ENCODE measurements at regions not wholly inside any gene's neighbourhood (a gene's known extent, or its start where the extent isn't known, plus 50 kb on each side); places are given as distances from the start of the nearest gene placed in this dataset.

DNA sequence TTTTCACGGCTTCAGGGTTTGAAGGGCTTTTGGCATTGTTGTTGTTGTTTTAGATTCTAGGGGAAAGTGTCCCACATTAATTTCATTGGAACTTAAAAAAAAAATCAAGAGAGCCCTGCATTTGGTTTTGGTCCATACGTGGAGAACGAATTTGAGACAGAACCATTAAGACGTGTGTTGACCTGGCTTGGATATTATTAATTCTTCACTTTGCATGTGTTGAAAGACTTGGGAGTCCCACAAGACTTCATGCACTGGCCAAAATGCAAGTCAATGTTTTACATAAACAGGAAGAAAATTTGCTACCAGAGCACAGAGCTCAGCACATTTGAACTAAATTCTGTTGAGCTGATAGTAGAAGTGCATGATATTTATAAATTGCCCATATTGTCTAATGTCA is 761.2 kb upstream of the ACVR2A start:
- no peak overlapping the region for H3K9ac ChIP-seq (ENCODE audit: low read depth, low read length)
- no peaks in the 10 kb centered on the region for H3K36me3 ChIP-seq (ENCODE audit: insufficient read depth, low read length)
- H3K9me3 ChIP-seq (ENCODE audit: control insufficient read depth, insufficient read depth, low read length) = no peaks in the 10 kb centered on the region
- H3K4me1 ChIP-seq (ENCODE audit: insufficient read depth, low read length) = no peaks in the 10 kb centered on the region

DNA sequence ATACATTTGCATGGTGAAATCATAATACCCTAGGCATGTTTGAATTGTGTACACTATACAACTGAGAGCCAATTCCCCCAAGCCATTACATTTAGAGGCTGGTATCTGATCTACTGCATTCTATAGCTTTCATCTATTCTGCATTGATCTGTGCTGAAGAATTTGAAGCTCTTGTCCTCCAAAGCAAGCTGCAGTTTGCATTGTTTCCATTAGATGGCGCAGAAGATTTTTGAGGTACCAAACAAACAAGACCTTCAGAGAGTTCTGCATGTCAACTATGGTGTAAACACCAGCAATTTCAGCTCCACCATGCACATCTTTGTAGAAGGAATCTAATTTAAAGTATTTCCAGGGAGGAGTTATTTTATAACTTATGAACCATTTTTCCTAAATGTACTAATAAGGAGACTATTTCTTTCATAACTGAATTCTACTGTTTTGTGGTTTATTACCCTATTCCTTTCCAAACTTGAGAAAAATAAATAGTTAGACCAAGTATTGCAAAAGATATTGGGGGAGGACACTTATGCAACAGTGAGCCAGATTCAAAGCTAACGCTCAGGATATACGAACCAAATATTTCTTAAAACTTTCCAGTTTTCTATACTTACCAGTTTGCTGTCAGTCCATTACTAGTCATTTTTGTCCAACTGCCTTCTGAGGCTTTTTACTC is 761.8 kb upstream of the ACVR2A start:
- H3K36me3 ChIP-seq (ENCODE audit: insufficient read depth, low read length) = no peaks in the 10 kb centered on the region
- no peak overlapping the region for H3K9ac ChIP-seq (ENCODE audit: low read depth, low read length)
- no peaks in the 10 kb centered on the region for H3K9me3 ChIP-seq (ENCODE audit: control insufficient read depth, insufficient read depth, low read length)
- H3K4me1 ChIP-seq (ENCODE audit: insufficient read depth, low read length) = no peaks in the 10 kb centered on the region

DNA sequence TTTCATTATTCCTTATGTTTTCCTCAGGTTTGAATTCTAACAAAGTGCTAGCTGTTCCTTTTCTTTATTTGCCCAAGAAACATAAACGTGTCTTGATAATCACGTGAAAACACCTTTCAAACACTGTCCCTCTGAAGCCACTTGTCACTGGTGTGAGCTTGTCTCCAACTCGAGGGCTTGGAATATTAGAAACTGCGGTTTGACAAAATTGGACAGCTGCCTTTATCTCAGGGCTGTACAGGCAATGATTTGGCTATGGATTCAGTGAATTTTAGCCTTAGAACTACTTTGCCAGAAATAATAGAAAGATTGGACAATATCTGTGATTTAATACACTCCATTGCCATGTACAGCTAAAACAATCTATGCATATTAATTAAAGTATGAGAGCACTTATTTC is 763.0 kb upstream of the ACVR2A start:
- Histone ChIP-seq H3K4me1 (ENCODE audit: insufficient read depth, low read length) (no peaks in the 10 kb centered on the region), H3K9ac (ENCODE audit: low read depth, low read length) (no peak overlapping the region), H3K36me3 (ENCODE audit: insufficient read depth, low read length) (no peaks in the 10 kb centered on the region), H3K9me3 (ENCODE audit: control insufficient read depth, insufficient read depth, low read length) (no peaks in the 10 kb centered on the region)

DNA sequence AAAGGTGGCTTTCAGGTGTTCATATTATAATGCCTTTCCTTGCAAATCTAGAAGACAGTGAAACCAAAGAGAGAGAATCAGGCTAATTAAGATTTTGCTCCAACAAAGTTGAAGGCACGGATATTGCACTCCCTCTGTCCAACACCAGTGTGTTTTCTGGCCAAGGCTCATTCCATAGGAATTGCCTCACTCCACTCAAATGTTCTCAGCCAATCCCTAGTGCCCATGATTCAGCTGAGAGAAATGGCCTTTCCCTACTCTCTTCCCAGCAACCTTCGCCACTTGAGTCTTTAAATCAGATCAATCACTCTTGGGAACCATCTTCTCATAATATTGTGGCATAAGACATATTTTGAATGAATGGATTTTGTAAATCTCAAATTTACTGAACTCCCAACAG is 768.2 kb upstream of the ACVR2A start:
- Histone ChIP-seq H3K4me1 (ENCODE audit: insufficient read depth, low read length) (no peaks in the 10 kb centered on the region), H3K9me3 (ENCODE audit: control insufficient read depth, insufficient read depth, low read length) (no peaks in the 10 kb centered on the region), H3K36me3 (ENCODE audit: insufficient read depth, low read length) (no peaks in the 10 kb centered on the region), H3K9ac (ENCODE audit: low read depth, low read length) (no peak overlapping the region)

DNA sequence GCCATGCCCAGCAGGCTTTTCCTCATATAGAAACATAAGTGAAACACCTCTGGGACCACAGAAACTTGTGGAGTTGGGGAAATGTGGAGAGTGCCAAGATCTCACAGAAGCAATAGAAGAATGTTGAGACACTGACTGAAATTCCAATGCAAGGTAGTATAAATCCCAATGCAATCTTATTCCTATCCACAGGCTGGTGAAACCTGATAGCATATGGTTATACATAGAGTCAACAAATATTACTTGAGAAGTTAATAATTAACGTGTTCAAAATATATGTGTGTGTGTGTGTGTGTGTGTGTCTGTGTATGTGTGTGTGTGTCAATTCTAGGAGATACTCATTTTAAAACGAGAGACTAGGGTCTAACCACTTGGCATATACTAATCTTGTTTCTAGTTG is 776.8 kb upstream of the ACVR2A start:
- no peaks in the 10 kb centered on the region for H3K4me1 ChIP-seq (ENCODE audit: insufficient read depth, low read length)
- no peaks in the 10 kb centered on the region for H3K36me3 ChIP-seq (ENCODE audit: insufficient read depth, low read length)
- no peaks in the 10 kb centered on the region for H3K9me3 ChIP-seq (ENCODE audit: control insufficient read depth, insufficient read depth, low read length)
- H3K9ac ChIP-seq (ENCODE audit: low read depth, low read length) = no peak overlapping the region

DNA sequence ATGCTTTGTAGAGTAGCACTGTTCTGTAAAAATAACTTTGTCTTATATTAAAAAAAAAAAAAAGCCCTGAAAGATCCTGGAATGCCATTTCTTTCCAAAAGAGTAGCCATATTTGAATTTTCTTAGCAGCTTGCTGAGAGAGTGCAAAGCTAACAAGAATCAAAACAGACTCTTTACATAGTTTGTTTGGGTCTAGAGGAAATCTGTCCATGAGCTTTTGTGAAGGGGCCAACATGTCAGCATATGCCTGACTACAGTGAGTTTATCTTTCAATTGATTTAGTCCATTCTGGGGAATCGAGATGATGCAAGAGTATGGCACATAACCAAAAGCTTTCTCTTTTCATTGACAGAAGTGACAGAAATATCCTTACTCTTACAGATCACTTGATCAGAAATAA is 777.7 kb upstream of the ACVR2A start:
- H3K9me3 ChIP-seq (ENCODE audit: control insufficient read depth, insufficient read depth, low read length) = no peaks in the 10 kb centered on the region
- no peaks in the 10 kb centered on the region for H3K4me1 ChIP-seq (ENCODE audit: insufficient read depth, low read length)
- no peak overlapping the region for H3K9ac ChIP-seq (ENCODE audit: low read depth, low read length)
- H3K36me3 ChIP-seq (ENCODE audit: insufficient read depth, low read length) = no peaks in the 10 kb centered on the region

DNA sequence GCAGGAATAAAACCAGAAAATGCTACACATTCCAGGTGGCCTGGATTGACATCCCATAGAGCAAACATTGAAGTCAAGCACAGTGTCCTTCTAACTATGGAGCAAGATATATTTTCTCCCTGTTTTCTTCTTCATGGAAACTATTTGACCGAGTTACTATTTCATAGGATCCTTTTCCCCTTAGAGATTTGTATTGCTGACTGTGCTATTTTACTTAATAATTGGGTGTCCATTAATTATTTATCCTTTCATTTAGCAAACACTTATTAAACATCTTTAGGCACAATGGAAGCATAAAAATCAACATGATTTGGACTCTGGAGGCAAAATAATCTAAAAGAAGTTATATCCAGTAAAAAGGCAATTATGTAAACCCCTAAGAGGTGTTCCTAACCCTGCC is 782.8 kb upstream of the ACVR2A start:
- no peaks in the 10 kb centered on the region for H3K9me3 ChIP-seq (ENCODE audit: control insufficient read depth, insufficient read depth, low read length)
- no peak overlapping the region for H3K9ac ChIP-seq (ENCODE audit: low read depth, low read length)
- peaks cover 14% of the 10 kb centered on the region for H3K4me1 ChIP-seq (ENCODE audit: insufficient read depth, low read length)
- no peaks in the 10 kb centered on the region for H3K36me3 ChIP-seq (ENCODE audit: insufficient read depth, low read length)

DNA sequence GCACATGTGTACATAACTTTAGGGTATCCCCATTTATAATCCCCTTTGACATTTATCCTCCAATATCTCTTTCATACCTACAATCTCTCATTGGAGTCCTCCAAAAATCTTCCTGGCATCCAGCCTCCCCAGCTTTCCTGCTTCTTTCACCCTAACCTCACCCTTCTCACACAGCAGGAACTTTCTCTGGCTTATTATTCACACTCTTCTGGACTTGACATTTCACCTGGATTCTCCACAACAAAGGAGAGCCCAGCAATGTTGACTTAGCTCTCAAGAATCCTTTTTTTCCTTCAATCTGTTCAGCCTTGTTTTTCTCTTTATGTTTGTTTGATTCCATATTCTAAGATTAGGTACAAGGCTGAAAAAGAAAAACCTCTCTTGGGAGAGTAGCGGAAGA is 783.6 kb upstream of the ACVR2A start:
- Histone ChIP-seq H3K36me3 (ENCODE audit: insufficient read depth, low read length) (no peaks in the 10 kb centered on the region), H3K4me1 (ENCODE audit: insufficient read depth, low read length) (peaks cover 14% of the 10 kb centered on the region), H3K9me3 (ENCODE audit: control insufficient read depth, insufficient read depth, low read length) (no peaks in the 10 kb centered on the region), H3K9ac (ENCODE audit: low read depth, low read length) (no peak overlapping the region)

DNA sequence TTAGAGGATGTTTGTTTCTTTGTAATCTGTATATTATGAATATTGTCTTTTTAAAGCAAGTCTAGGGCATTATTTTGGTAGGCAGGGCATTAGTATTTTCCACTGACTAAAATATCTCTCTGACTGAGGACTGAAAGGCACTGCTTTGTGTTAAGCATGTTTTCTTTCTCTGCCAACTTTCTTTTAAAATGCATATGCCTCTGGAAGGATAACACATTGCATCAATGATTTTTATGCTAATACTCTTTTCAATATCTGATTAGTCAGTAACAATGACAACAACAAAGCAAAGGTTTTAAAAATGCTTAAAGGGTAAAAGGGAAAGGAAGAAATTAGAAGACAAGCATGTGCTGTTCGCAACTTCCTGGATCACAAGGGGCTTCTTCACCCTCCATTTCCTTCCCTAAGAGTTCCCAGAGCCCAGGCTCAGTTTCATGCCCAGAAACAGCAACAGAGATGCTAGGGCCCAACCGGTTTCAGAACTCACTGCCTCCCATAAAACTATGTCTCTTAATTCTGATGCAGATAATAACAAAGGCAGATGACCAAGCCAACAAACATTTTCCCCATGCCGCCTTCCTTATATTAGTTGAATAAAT is 786.8 kb upstream of the ACVR2A start:
- H3K9me3 ChIP-seq (ENCODE audit: control insufficient read depth, insufficient read depth, low read length) = no peaks in the 10 kb centered on the region; the same call in 1 of the 2 replicates
- no peak overlapping the region for H3K9ac ChIP-seq (ENCODE audit: low read depth, low read length)
- no peaks in the 10 kb centered on the region for H3K36me3 ChIP-seq (ENCODE audit: insufficient read depth, low read length)
- H3K4me1 ChIP-seq (ENCODE audit: insufficient read depth, low read length) = peaks cover 14% of the 10 kb centered on the region

DNA sequence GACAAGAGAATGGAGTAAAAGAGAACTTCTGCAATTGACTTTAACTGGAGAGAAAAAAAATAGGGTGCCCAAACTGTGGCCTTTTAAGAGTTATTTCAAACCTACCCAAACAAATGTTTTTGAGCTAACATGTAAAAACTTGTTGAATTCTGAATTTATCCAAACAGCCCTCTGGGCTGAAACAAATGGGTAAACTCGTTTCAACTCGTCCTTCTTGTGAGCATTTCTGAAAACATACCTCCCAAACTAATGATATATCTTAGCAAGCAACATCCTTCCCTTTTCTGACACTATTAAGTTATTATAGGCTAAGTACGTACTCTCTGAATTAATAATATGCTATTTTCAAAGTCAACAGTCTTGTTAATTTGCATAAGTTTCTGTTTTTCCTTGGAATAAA is 793.0 kb upstream of the ACVR2A start:
- H3K9ac ChIP-seq (ENCODE audit: low read depth, low read length) = no peak overlapping the region
- H3K36me3 ChIP-seq (ENCODE audit: insufficient read depth, low read length) = no peaks in the 10 kb centered on the region
- H3K4me1 ChIP-seq (ENCODE audit: insufficient read depth, low read length) = no peaks in the 10 kb centered on the region; the same call in 1 of the 2 replicates
- H3K9me3 ChIP-seq (ENCODE audit: control insufficient read depth, insufficient read depth, low read length) = no peaks in the 10 kb centered on the region; the same call in 1 of the 2 replicates

DNA sequence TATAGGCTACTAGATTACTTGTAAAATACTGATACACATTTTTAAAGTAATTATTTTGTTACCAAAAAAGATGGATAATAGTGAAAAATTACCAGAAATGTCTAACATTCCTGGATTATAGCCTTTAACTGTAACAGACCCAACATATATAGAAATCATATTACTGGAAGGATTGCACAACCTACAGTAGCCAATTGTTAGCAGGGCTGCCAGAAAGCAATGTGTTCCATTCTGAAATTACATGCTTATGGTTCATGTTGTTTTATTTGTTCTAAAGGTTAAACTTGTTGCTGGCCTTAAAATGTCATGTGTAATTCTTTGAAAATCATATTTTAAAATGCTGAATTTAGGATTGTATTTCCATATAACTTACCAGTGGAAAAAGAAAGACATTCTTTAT is 793.6 kb upstream of the ACVR2A start:
- H3K36me3 ChIP-seq (ENCODE audit: insufficient read depth, low read length) = no peaks in the 10 kb centered on the region
- H3K9ac ChIP-seq (ENCODE audit: low read depth, low read length) = no peak overlapping the region
- H3K9me3 ChIP-seq (ENCODE audit: control insufficient read depth, insufficient read depth, low read length) = no peaks in the 10 kb centered on the region; the same call in 1 of the 2 replicates
- no peaks in the 10 kb centered on the region; the same call in 1 of the 2 replicates for H3K4me1 ChIP-seq (ENCODE audit: insufficient read depth, low read length)

DNA sequence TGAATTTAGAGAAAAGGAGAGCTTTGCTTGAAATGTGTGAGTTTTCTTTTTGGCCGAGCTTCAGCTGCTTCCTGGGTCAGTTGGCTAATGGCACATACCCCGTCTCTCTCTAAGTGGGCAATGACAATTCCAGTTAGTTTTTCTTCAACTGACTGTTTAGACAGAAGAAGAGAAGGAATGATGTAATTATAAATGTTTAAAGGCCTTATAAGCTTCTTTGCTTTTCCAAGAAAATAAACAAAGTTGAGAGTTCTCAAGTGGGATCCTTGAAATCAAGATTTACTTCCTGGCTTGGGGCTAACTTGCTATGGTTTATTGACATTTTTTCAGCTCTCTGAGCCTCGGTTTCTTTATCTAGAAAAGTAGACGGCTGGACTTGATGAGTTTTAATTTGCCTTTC is 794.9 kb upstream of the ACVR2A start:
- Histone ChIP-seq H3K9me3 (ENCODE audit: control insufficient read depth, insufficient read depth, low read length) (no peaks in the 10 kb centered on the region; the same call in 1 of the 2 replicates), H3K36me3 (ENCODE audit: insufficient read depth, low read length) (no peaks in the 10 kb centered on the region), H3K4me1 (ENCODE audit: insufficient read depth, low read length) (no peaks in the 10 kb centered on the region; the same call in 1 of the 2 replicates), H3K9ac (ENCODE audit: low read depth, low read length) (no peak overlapping the region)

DNA sequence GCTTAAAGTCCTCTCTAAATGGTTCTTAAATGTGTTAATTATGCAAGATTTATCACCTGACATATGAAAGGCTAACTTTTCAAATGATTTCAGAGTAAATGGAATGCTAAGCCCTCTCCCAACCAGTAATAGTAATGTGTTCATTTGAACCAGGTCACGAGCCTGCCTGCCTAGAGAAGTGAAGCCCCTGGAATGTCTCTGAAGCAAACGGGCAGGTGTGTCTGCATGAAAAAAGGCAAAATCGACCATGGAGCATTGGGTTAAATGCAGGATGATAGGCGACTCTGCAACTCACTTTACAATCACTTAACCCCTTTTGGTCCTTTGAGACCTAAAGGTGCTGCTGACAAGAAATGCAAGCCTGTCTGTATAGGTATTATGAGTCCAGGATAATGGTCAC is 798.4 kb upstream of the ACVR2A start:
- no peaks in the 10 kb centered on the region for H3K9me3 ChIP-seq (ENCODE audit: control insufficient read depth, insufficient read depth, low read length)
- no peak overlapping the region for H3K9ac ChIP-seq (ENCODE audit: low read depth, low read length)
- H3K36me3 ChIP-seq (ENCODE audit: insufficient read depth, low read length) = no peaks in the 10 kb centered on the region
- H3K4me1 ChIP-seq (ENCODE audit: insufficient read depth, low read length) = no peaks in the 10 kb centered on the region; the same call in 1 of the 2 replicates

DNA sequence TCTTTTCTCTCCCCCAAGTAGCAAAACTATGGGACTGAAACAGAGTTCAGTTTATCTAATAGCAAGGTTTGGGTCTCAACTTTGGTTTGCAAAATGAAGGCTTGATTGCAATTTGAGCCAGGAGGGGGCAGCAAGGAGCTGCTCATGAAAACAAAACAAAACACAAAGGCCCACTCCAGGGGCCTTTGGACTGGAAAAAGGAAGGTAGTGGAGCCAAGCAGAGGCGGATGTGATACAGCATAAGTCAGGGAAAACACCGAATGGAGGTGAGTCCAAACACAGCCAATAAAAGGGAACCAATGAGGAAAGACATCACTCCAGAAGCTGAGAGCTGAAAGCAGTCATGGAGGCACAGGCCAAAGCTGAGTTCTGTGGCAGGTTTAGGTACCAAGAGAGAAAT is 799.7 kb upstream of the ACVR2A start:
- H3K36me3 ChIP-seq (ENCODE audit: insufficient read depth, low read length) = no peaks in the 10 kb centered on the region
- no peaks in the 10 kb centered on the region; the same call in 1 of the 2 replicates for H3K4me1 ChIP-seq (ENCODE audit: insufficient read depth, low read length)
- H3K9ac ChIP-seq (ENCODE audit: low read depth, low read length) = no peak overlapping the region
- H3K9me3 ChIP-seq (ENCODE audit: control insufficient read depth, insufficient read depth, low read length) = no peaks in the 10 kb centered on the region

DNA sequence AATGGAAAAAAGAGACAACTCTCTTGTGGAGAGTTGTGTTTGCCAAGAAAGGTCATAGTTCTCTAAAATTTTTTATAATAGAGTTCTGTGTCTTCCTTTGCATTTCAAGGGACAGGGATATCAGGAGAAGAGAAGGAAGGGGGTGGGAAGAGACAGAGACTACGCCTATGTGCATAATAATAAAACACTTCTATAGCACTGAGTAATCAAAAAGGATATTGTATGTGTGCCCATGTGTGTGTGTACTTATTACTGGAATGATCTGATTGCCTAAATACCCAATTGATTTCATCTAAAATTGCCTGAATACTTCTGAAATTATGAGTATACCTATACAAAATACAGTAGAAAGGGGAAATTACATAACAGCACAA is 803.7 kb upstream of the ACVR2A start:
- Histone ChIP-seq H3K9me3 (ENCODE audit: control insufficient read depth, insufficient read depth, low read length) (no peaks in the 10 kb centered on the region), H3K4me1 (ENCODE audit: insufficient read depth, low read length) (no peaks in the 10 kb centered on the region), H3K9ac (ENCODE audit: low read depth, low read length) (no peak overlapping the region), H3K36me3 (ENCODE audit: insufficient read depth, low read length) (no peaks in the 10 kb centered on the region)
